ENCODE measurements at regions not wholly inside any gene's neighbourhood (a gene's known extent, or its start where the extent isn't known, plus 50 kb on each side); places are given as distances from the start of the nearest gene placed in this dataset.
A peak's percentile ranks its signal among the peaks of the same experiment; 100 is the strongest.

- H3K4me3 ChIP-seq (ENCODE audit: low read depth, low read length): no peak overlapping the region
- DNase-seq (ENCODE audit: low read depth): no peak
- TF ChIP-seq CTCF (conservative IDR thresholded peaks at IDR 0.05; ENCODE audit: low read depth, low read length): no peak
Observed at GRCh38 chr4:85358831-85359230, 116.1 kb upstream of the ARHGAP24 start.

GRCh38 chr4:85362550-85362949 is 112.4 kb upstream of the ARHGAP24 start:
- H3K4me3 ChIP-seq (ENCODE audit: low read depth, low read length): no peak overlapping the region
- TF ChIP-seq CTCF (conservative IDR thresholded peaks at IDR 0.05; ENCODE audit: low read depth, low read length): no peak
- no peak for DNase-seq (ENCODE audit: low read depth)

GRCh38 chr4:85367815-85368214 is 107.1 kb upstream of the ARHGAP24 start:
- TF ChIP-seq CTCF (conservative IDR thresholded peaks at IDR 0.05; ENCODE audit: low read depth, low read length): no peak
- no peak for DNase-seq (ENCODE audit: low read depth)
- H3K4me3 ChIP-seq (ENCODE audit: low read depth, low read length): no peak overlapping the region

GRCh38 chr4:85368240-85368639 is 106.7 kb upstream of the ARHGAP24 start:
- H3K4me3 ChIP-seq (ENCODE audit: low read depth, low read length): no peak overlapping the region
- TF ChIP-seq CTCF (conservative IDR thresholded peaks at IDR 0.05; ENCODE audit: low read depth, low read length): no peak
- DNase-seq (ENCODE audit: low read depth): no peak

GRCh38 chr4:85368932-85369331 is 106.0 kb upstream of the ARHGAP24 start:
- TF ChIP-seq CTCF (conservative IDR thresholded peaks at IDR 0.05; ENCODE audit: low read depth, low read length): no peak
- DNase-seq (ENCODE audit: low read depth): no peak
- no peak overlapping the region for H3K4me3 ChIP-seq (ENCODE audit: low read depth, low read length)

GRCh38 chr4:85369703-85370380 is 105.1 kb upstream of the ARHGAP24 start:
- peak; percentile 25 for TF ChIP-seq CTCF (conservative IDR thresholded peaks at IDR 0.05; ENCODE audit: low read depth, low read length)
- no peak overlapping the region for H3K4me3 ChIP-seq (ENCODE audit: low read depth, low read length)
- no peak for DNase-seq (ENCODE audit: low read depth)

- DNase-seq (ENCODE audit: low read depth): no peak
- no peak overlapping the region for H3K4me3 ChIP-seq (ENCODE audit: low read depth, low read length)
- peak; percentile 92 for TF ChIP-seq CTCF (conservative IDR thresholded peaks at IDR 0.05; ENCODE audit: low read depth, low read length)
Observed at GRCh38 chr4:85370400-85371032, 104.4 kb upstream of the ARHGAP24 start.

Measured in epithelial cell of proximal tubule (primary cell).